ENCODE measurements at regions not wholly inside any gene's neighbourhood (a gene's known extent, or its start where the extent isn't known, plus 50 kb on each side); places are given as distances from the start of the nearest gene placed in this dataset.

GRCh38 chr6:56863366-56863765 lies 91.5 kb upstream of the BEND6 start:
- peak; percentile 18 to 58 (median 53) for DNase-seq

DNA sequence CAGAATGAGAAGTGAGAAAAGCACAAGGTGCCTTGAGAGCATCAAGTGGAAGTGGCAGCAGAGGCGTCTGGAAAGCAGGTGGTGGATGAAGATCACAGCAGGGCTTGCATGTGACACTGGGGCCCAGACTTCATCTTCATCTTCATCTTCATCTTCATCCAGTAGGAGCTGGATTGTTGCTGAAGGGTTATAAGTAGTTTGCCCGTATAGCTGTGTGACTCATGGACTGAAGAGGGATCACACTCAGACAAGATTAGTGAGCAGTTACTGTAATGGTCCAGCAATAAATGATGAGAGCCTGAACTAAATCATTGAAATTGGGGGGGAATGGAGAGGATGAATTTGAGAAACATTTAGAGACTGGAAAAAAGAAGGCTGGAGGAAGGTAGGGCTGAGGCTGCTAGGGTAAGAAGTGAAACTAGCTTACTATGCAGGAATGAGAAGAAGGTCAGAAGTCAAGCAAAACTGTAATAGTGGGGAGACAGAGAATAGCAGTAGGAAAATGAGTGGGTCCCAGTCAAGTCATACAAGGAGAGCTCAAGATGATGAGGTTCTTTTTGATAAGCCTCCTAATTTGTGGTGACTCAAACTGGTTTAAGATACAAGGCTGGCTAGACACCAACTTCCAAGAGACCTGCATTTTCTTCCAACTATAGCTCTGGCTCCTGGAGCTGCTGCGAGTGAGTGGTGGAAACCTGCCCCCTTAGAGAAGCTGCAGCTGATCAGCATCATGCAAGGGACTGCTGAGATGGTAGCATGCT lies 92.3 kb upstream of the BEND6 start:
- peak in 2 of 4 experiments; percentile 8 to 41 for DNase-seq

DNA sequence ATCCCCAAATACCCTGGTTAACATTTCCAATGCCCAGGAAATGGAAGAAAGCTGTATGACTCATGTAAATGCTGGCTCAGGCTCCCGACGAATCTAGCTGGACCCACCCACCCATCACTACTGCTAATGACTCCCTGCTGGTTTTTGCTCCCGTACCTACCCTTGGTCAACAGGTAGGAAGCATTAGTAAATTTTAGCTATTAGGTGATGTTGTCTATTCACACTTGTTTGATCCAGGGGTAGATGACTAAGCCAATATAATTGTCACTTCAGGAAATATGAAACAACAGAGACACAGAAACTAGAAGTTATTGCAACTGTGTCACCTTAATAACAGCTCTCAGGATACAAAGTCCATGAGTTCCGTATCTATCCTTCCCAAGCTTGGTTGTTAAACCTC lies 94.4 kb upstream of the BEND6 start:
- no peak for DNase-seq

DNA sequence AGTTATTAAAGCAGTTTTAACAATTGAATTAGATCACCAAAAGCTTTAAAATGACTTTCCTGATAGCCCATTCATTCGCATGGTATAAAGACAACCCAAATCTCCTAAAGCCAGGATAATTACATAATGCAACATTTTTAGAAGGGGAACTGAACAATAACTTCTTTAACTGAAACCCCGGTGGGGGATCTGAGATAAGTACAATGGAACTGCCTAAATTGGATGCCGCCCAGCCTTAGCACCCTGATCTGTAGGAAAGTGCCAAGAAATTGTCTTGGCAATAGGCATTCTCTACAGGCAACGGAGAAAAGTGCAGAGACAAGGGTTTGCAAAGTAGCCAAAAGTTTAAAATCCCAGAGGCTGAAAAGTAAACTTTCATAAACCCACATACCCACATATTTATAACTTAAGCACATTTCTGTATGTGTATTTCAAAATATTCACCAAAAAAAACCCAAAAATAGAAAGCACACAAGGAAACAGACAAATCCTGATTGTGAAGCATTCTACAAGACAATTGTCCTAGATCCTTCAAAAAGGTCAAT lies 98.8 kb upstream of the BEND6 start:
- DNase-seq: no peak

DNA sequence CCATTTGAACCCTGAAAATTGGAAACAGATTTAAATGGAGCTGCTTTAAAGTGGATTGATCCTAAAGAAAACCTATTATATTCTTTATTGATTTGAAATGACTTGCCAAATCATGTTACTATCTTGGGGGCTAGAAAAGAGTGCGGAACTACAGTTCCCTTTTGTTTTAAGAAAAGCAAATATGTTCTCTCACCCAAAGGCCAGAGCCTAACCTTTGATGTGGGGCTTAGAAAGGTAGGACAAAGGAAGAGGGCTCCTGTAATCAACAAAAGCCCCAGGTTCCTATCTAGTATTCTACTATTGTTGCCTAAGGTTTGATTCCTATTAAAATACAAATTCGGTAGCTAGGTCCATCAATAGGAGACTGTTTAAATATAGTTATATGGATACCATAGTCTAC lies 100.8 kb upstream of the BEND6 start:
- DNase-seq: no peak

- no peak for DNase-seq
These were observed 101.4 kb upstream of the BEND6 start for GRCh38 chr6:56853541-56853940.

DNA sequence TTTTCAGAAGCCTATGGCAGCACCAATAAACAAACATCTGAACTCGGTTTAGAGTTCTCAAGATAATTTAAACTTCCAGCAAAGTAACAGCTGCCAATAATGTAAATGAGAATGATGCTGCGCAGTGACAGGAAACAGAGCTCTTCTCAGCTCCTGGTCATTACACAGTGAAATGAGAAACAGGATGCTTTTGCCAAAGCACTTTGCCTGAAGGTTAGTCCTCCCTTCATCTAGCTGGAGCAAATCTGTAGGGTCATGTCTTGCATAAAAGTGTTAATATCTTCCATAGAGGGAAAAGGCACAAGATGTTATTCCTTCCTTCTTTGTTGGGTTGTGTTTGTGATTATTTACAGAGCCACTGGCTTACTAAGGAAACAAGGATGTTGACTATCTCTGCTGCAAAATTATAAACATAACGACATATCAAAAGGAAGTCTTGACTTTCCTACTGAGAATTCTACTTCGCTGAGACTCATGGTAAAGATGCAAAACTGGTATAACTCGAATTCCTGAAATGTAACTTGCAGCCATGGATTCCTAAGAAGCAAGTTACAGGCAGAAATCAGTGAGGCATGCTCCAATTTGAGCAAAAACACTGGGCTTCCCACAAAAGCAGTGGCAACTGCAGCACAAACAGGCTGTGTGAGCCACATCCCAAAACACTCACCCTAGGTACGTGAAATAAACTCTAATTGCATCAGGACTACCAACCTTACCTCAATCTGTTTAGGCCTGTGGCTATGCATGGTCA lies 102.5 kb upstream of the BEND6 start:
- no peak for DNase-seq

- DNase-seq: peak; percentile 64 to 83 (median 74)
These were observed 103.2 kb upstream of the BEND6 start for GRCh38 chr6:56851541-56852259.

GRCh38 chr6:56851074-56851473 lies 103.8 kb upstream of the BEND6 start:
- no peak for DNase-seq

GRCh38 chr6:56850626-56851025 lies 104.3 kb upstream of the BEND6 start:
- DNase-seq: no peak

DNA sequence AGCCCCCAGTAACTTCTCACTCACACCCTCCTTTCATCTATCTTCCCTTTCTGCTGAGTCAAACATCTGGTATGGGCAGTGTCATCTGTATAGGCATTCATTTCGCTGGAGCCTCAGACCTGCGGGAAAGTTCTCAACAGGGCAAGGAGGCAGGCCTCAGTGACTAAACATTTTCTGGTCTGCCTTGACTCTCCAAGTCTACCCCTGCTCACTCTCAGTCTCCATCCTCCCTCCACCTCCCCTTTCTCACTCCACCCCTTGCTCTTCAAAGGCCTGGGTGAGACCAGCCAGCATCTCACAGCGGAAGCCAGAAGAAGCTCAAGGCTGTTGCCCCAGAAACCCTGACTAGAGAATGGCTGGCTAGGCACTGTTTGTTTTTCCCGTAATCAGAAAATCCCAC lies 105.0 kb upstream of the BEND6 start:
- DNase-seq: no peak

DNA sequence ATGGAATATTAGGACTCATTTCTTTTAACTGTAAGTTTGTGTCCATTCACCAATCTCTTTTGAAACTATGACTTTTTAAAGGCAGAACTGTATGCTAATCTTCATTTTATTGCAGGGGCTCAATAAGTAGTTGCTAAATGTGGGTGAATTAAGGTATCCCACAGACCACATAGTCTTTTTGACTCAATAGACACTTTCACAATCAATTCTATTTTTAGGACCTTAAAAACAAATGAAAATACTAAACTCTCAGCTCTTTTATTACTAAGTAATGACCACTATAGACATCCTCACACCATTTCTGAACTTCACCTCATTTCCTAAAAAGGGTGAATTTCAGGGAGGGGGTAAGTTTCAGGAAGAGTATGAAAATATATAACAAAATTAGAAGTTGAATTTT lies 106.8 kb upstream of the BEND6 start:
- no peak for DNase-seq

DNA sequence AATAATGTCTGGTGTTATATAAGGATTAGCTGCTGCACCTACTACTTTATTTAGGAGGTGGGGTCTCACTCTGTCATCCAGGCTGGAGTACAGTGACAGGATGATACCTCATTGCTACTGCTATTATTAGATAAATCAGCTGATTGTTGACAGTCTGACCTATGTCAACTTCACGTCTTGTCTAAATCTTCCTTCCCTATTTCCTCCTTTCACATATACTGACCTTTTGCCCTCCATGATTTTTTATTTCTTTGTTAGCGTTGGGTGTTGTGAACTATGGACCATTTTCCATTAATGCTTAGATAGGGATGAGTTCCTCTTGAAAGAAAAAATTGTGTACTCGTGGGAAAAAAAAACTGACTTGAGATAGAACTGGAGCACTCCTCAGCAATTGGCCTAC lies 109.9 kb upstream of the BEND6 start:
- peak in 2 of 4 experiments; percentile 29 to 55 for DNase-seq

DNA sequence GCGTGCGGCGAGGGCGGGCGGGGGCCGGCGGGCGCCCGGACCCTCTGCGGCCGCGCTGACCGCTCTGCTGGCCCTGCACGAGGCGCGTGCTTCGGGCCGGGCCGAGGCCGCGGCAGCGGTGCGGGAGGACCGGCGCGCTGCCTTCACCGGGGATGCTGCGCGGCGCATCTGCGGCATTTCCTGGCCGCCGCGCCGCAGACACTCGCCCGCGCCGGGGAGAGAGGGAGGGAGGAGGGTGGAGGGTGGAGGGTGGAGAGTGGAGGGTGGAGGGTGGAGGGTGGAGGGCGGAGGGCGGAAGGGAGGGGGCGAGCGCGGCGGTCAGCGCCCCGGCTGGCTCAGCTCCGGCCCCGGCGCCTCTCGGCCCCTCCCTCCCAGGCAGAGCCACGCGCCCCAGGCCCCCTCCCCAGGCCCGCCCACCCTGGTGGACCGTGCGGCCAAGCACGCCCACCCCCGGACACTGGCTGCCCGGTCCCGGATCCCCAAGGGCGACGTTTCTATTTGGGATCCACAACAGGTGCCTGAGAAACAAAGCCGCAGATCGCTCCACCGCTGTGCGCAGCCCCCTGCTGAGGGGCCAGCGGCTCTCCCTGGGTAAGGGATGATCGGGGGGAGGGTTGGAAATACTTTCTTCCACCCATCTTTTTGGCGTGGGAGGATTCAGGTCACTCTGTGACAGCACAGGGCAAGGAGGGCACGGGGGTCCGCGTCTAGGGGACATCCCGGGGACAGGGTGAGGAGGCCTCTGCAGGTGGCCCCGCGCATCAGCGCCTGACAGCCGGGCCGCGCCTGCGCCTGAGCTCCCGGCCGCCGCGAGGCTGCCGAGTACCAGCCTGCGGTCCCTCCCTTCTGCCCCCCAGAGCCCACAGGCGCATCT lies 111.2 kb upstream of the BEND6 start:
- peak; percentile 70 to 90 (median 84) for DNase-seq

- DNase-seq: peak; percentile 79 to 87 (median 83)
These were observed 112.0 kb upstream of the BEND6 start for GRCh38 chr6:56842686-56843475.

- DNase-seq: no peak
These were observed 113.2 kb upstream of the BEND6 start for GRCh38 chr6:56841751-56842150.

GRCh38 chr6:56841381-56841749 lies 113.5 kb upstream of the BEND6 start:
- DNase-seq: no peak

GRCh38 chr6:56840467-56841380 lies 114.2 kb upstream of the BEND6 start:
- peak in 1 of 4 experiments; percentile 44 for DNase-seq

GRCh38 chr6:56839533-56840183 lies 115.2 kb upstream of the BEND6 start:
- no peak for DNase-seq

GRCh38 chr6:56838965-56839364 lies 115.9 kb upstream of the BEND6 start:
- DNase-seq: peak in 3 of 4 experiments; percentile 24 to 38 (median 32)
